HG02852 (cell line): ENCODE measurements at regions not wholly inside any gene's neighbourhood (a gene's known extent, or its start where the extent isn't known, plus 50 kb on each side); places are given as distances from the start of the nearest gene placed in this dataset.

ENCODE experiments used
- ATAC-seq: cut with Tn5 transposase; IDR thresholded peaks from one replicate; pipeline ENCODE4 v1.9.1; 2021; ENCODE audit warnings: mild to moderate bottlenecking, moderate library complexity; ENCODE audit not compliant: unreplicated experiment

DNA sequence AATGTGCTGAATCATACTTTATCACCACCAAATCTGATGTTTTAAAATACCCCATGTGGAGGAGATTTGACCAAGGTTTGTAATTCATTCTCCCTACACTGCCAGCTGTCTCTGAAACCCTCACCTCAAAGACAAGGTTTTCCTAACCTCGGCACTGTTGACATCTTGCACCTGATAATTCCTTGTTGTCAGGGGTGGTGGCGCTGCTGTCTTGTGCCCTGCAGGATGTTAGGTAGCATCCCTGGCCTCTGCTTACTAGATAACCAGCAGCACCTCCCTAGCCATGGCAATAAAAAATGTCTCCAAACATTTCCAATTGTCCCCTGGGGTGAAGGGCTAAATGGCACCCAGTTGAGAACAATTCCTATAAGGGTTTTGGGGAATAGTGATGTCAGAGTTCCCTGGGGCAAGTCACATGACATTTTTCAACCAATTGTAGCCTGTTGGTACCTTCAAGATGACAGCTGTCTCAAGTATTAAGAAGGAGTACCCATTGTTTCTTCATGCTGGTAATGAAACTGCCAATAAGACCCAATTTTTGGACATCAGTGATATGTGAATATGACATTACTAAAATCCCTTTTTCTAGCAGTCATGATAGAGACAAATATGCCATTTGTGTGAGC lies 160.6 kb upstream of the PLCXD3 start:
- ATAC-seq, result no peak

DNA sequence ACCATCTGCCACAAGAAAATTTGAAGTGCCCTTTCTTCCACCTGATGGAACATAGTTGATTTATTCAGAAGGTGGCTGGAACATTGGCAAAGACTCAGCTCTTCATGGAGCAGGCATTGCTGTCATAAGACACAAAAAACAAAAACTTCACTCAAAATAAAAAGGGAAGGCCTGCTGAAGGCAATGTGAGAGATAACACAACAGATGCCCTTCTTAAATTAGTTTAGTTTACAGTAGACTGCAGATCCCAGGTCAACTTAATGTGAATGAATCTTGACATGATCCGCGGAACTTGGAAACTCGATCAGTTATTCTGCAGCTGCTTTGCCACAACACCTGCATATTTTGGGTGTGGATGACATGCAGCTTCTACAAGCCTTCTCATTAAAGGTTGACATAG lies 159.8 kb upstream of the PLCXD3 start:
- ATAC-seq, result no peak

DNA sequence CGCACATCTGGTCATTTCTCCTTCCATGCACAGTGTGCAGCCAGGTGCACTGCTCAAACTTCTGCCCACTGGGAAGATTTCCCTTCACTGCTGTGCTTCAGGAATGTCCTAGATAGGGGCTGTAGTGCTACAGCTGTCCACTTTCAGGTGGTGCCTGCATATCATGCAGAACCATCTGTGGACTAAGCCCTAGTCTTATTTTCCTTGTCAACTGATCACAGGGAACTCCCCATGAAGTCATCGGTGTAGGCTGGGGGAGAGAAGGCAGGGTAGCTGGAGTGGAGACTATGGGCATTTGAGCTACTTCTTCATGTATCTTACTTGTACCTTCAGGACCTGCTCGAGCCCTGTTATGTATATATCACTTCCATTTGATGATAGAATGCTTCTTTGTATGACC lies 150.9 kb upstream of the PLCXD3 start:
- ATAC-seq, result no peak

DNA sequence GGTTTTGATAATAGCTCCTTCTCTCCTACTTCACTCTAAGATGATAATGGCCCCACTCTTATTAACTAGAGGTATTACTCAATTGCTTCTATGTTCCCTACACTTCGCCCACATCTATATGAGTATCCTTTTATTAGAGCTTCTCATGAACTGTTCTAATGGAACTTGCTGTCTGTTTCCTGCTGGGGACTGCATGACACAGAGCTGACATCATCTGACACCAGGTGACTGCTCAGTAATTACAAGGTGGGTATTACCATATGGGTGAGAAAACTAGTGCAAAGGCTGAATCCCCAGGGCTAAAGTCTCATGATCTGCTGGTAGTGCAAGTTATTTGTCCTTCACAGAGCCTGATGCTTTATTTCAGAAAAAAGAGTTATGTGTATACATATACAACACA lies 146.2 kb upstream of the PLCXD3 start:
- no peak for ATAC-seq

DNA sequence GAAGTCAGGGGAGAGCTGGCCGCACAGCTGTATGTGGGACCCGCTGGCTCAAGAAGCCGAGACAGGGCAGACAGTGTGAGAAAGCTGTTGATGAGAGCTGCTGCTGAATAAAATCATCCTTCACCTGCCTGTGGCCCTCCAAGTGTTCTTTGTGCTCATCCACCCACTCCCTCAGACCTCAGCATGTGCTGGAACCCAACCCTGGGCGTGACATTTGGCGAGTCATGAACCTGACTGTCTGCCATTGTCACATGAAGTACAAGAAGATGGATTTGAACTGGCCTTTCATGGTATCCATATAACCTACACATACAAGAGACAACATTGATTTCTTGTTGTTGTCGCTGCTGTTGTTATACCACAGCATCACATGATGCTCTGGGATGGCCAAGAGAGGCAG lies 139.7 kb upstream of the PLCXD3 start:
- ATAC-seq, result no peak

DNA sequence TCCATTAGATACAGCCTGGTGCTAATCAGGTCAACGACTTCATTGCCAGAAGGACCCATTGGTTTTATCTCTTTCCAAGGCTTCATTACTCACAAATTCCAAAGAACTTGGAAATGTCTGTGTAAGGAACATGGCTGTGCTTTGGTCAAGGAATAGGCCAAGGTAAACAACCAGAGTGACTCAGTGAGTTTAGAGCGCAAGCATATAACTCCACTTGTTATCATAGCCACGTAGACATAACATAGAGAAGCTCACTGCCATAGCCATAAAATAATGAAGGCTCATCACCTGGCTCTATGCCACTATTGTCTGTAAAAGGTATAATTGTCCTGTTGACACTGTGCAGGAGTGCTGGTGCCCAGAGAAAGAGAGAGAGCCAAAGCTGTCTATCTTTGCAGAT lies 139.3 kb upstream of the PLCXD3 start:
- no peak for ATAC-seq

DNA sequence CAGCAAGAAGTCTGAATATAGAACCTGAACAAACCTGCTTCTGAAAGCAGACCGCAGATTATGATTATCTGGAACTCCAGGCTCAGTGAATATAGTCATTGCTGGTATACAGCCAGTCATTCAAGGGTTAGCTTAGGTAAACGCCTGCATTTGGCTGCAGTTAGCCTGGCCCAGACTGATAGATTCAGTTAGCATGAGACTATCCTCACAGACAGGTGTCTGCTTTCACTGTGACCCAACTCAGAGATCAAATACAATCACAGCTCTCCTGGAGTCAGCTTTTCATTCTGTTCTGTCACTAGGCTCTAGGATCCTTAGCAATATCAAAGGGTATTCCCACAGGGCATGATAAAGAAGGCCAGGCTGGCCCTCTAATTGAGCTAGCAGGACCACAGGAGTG lies 138.6 kb upstream of the PLCXD3 start:
- no peak for ATAC-seq

DNA sequence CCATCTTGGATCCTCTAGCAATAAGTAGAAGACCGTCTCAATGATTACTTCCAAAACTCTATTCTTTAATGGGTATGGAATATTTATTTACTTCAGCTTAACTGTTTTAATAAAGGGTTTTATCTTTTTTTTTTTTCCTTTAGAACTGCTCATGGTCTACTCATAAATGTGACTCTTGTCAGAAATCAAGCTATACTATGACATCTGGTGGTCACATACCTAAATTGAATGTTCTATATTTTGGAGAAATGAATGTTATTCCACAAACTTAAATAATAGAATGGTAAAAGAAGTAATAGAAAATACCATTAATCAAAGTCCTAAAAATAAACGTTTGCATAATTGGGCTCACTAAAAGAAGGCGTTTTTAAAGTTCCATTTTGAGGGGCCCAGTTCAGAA lies 131.2 kb upstream of the PLCXD3 start:
- no peak for ATAC-seq

DNA sequence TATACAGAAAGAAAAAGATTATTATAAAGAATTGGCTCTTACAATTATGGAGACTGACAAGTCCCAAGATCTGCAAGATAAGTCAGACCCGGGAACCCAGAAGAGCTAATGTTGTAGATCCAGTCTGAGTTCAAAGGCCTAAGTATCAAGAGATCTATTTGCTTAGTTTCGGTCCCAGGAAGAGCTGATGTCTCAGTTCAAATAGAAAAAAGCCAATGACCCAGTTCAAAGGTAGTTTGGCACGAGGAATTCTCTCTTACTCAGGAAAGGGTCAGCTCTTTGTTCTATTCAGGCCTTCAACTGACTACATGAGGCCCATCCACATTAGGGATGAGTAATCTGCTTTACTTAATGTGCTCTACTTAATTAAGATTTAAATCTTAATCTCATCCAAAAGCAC lies 128.3 kb upstream of the PLCXD3 start:
- ATAC-seq, result no peak

DNA sequence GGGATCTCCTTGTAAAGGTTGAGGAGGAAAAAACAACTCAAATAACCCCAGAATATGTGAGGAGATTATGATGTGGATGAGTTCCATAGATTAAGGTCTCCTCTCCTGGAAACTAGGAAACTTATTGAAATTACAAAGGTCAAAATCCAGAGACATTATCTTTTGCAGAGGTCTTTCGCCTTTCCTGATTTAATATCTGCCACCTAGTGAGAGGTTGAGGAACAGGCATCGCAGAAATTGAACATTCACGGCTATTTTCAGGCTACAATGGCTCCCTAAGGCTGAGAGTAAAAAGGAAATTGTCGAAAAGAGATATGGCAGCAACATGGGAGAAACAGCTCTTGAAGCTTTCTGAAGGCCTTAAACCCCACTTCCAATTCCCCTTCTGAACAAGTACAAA lies 127.5 kb upstream of the PLCXD3 start:
- ATAC-seq, result no peak

DNA sequence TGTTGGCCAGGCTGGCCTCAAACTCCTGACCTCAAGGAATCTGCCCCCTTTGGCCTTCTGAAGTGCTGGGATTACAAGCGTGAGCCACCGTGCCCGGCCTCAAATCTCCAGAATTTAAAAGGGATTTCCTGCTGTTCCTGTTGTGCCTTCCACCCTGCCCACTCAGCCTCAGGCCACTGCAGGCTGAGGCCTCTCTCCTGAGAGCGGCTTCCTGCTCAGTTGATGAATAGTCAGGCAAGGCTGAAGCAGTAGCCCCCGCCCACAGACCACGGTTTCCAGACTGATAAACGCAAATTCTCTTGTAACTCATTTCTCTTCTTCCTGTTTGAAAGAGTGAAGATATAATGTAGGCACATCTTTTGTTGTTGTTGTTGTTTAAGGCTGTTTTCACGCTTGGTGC lies 127.0 kb upstream of the PLCXD3 start:
- peak; percentile 57 for ATAC-seq

DNA sequence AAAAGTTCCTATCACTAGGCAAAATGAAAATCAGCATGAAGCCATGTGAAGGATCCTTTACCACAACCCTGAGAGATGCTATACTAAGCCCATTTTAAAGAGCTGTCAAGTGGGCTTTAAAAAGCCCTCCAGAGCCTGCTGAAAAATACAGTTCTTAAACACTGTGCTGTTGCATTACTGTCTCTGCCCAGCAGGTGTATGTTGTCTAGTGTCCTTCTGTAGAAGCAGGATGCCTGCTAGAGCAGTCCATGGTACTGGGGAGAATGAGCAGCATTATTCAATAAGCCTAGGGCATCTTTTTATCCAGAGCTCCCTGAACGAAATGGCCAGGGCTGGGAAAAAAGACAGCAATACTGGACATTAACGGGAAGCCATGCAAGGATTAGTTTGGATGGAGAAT lies 126.2 kb upstream of the PLCXD3 start:
- peak; percentile 79 for ATAC-seq

DNA sequence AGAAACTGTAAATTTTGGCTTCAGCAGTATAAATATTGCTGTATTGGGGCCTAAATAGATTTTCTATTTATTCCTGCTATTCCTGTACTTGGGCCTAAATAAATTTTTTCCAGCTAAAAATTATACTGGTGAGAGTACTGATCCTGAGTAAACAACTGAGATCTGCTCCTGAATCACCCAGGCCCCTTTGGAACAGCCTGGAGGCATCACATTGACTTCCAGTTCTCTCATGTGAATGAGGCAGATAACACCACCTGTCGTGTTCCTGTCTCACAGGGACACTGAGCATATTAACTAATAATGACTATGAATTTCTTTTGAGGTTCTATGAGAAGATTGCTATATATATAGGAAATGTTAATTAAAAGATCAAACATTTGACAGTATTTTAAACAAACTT lies 119.5 kb upstream of the PLCXD3 start:
- no peak for ATAC-seq

DNA sequence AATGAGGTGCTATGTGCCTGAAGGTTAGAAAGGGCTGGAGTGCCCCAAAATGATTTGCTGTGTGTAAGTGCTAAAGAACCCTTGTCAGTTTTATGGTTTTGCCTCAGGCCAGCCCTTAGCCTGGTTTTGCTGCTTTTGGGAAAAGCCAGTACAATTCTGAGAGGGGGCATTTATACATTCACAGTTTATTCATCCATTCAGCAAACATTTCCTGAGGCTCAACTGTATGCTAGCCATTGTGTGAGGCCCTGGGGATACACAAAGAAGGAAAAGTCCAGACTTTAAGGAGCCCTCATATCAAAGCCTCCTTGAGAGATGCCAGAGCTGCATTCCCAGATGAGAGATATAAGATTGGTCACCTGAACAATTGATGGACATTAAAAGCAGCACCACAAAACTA lies 115.2 kb upstream of the PLCXD3 start:
- no peak for ATAC-seq

DNA sequence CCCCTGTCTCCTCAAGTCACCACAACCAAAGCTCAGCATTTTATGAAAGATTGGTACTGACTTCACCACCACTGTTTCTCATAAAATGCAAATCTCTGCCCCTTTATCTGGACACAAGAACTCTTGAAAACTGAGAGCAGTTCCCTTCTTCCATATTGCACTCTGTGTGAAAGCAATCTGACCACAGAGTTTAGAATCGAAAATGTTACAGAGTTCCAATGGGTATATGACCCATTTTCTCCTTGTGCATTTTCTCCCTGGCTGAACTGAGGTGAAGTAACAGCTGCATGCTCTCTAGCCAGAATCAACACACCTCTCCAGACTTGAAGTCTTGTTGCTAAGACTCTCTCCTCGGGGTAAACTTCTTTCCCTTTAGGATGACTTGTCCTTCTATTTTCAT lies 111.0 kb upstream of the PLCXD3 start:
- ATAC-seq, result no peak

DNA sequence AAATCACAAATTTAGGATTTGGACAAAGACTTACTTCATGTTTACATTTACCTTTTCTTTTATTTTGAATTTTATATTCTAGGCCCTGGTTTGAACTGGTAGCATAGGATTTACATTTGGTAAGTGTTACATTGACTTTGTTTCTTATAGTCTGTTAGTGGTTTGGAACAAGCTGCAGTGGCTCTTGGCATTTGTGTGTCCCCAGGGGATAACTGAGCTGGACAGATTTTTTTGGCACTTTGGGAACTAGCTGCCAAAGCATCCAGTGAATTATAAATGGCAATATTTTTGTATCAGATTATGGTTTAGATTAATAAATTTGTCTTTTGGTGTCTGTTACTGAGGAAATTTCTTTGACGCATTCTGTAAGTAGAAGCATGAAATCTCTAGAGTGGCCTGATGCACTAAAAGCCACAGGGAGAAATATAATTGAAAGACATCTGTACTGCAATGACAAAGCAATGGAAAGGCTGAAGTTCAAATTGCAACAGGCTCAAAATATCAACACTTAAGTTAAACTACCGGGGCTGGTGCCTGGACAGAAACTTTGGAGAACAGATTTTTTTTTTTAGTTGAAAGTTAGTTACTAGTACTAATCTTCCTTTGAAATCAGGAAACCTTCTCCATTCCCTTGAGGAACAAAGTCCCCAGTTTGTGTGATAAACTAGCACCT lies 107.6 kb upstream of the PLCXD3 start:
- no peak for ATAC-seq

DNA sequence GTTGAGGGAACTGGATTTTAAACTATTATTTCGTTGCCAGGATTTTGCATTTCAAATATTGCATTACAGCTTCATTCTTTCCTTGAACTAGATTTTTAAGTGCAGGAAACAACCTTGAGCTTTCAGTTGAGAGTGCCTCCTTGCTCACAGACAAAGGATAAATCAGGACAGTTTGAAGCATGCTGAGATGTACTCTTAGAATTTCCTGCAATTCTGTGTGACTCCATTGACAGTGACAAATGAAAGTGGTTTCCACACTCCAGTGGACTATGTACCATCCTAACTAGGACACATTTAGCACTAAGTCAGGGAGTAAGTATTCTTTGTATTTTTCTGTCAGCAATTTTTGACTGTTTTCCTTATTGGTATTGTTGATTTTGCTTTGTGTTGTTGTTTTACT lies 100.0 kb upstream of the PLCXD3 start:
- no peak for ATAC-seq

DNA sequence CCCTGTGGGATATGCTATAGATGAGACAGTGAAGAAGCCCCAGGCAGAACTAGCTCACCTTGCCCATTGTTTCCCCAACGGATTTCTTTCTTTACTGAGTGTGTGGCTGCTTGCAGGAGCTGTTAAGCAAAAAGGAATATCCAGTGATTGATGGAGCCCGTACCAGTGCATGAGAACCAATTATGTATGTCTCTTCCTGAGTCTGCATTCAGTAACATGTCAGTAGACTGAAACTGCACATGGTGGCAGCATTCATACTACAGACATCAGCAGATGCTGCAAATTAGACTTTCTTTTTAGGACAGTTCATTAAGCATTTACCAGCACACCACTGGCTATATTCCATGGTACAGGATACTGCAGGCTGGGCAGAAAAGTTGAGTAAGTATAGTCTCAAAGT lies 90.3 kb upstream of the PLCXD3 start:
- ATAC-seq, result no peak

DNA sequence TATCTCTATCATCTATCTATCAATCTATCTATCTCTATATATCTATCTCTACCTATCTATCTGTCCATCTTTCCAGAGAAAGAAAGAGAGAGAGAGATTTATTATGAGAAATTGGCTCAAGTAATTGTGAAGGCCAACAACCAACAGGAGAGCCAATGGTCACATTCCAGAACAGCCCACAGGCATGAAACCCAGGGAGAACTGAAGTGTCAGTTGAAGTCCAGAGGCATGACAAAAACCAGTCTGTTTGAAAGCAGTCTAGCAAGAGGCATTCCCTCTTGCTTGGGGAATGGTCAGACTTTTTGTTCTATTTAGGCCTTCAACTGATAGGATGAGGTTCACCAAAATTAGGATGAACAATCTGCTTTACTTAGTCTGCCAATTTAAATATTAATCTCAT lies 87.6 kb upstream of the PLCXD3 start:
- ATAC-seq, result no peak

DNA sequence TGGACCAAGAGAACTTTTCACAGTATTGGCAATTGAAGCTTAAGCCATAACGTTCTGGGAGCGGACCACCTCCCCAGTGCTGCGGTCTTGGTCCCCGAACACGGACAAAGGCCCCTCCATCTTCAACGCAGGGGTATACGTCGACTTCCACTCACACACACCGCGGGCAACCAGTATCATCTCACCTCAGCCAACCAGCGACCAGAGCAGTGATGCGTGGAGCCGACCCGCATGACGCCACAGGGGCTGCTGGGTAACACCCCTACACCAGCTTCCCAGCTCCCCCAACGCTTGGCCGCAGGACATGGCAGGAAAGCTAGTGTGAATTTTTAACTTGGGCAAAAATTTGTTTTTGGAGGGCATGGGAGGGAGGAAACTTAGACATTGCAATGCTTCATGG lies 77.3 kb upstream of the PLCXD3 start:
- no peak for ATAC-seq

DNA sequence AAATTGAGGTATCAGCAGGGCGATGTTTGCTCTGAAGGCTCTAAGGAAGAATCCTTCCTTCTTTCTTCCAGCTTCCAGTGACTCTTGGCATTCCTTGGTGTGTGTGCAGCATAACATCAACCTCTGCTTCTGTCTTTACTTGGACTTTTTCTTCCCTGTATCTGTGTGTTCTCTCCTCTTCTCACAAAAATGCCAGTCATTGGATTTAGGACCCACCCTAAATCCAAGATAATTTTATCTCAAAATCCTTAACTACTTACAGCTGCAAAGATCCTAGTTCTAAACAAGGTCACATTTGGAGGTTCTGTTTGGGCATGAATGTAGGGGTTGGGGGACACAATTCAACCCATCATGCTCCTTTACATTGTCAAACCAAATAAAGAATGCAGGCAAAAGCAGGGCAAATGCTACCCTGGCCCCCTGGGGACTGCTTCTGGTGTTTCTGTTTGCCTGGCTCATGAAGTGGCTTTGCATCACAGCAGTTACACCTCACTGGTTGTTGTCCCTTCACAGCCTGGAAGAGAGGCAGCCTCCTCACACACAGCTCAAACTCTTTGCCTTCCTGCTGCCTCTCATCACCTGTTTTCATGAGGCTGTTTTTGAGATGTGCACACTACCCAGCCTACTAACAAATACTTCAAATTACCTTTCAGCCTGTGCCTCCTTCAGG lies 64.8 kb upstream of the PLCXD3 start:
- ATAC-seq, result no peak

DNA sequence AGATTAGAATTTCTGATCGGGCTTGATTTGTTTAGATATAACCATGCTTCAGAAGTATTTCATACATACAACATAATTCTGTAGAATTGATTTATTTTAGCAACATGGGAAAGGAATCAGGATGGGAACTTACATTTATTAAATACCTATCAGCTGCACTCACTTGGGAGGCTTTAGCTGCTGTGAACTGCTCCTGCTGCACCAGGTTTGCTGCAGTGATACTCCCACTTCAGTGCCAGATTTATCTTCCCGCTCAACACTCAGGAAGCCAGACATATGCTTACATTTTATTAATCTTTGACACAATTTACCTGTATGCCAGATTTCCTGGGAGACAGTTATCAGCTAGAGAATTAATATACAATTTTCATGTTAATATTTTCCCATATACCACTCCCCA lies 64.0 kb upstream of the PLCXD3 start:
- ATAC-seq, result no peak
